Ascending aorta (tissue), 2 donors: ENCODE measurements at regions not wholly inside any gene's neighbourhood (a gene's known extent, or its start where the extent isn't known, plus 50 kb on each side); places are given as distances from the start of the nearest gene placed in this dataset.

ENCODE experiments used
- DNase-seq, 2 donors: peaks; one replicate each; pipeline ENCODE4 v3.0.0-alpha.2; 2019; ENCODE audit warnings: low spot score in 2 of 2
- H3K27ac ChIP-seq, 2 donors: fragments of 200-600 bp; sonication (generic); one replicate each; pipeline ENCODE4 v1.5.1; 2016 to 2017; ENCODE audit warnings: mild to moderate bottlenecking in 1 of 2
- H3K27me3 ChIP-seq: fragments of 200-600 bp; sonication (generic); one replicate; pipeline ENCODE4 v1.5.1; 2017
- H3K36me3 ChIP-seq, 2 donors: fragments of 200-600 bp; sonication (generic); one replicate each; pipeline ENCODE4 v1.5.1; 2016
- H3K4me1 ChIP-seq, 2 donors: fragments of 200-600 bp; sonication (generic); one replicate each; pipeline ENCODE4 v1.5.1; 2016 to 2017; ENCODE audit warnings: mild to moderate bottlenecking in 1 of 2
- H3K4me3 ChIP-seq, 2 donors: fragments of 200-600 bp; sonication (generic); one replicate each; pipeline ENCODE4 v1.5.1; 2016 to 2017; ENCODE audit warnings: mild to moderate bottlenecking in 1 of 2
- H3K9me3 ChIP-seq, 2 donors: fragments of 200-600 bp; sonication (generic); one replicate each; pipeline ENCODE4 v1.5.1; 2016
- CTCF ChIP-seq, 3 experiments: fragments of 200-600 bp in 2 of 3; fragments of 450-650 bp in 1 of 3; sonication (generic) in 2 of 3; IDR thresholded peaks; one replicate each; pipeline ENCODE4 v1.5.1; 2016 to 2019; ENCODE audit warnings: antibody characterized with exemption in 3 of 3, mild to moderate bottlenecking in 1 of 3, moderate library complexity in 1 of 3
- intact Hi-C: fragments of 100-400 bp; cut with DNase I; formaldehyde crosslinking; loops from one replicate; pipeline ENCODE4 v1.15.1; 2023

- H3K4me1 ChIP-seq = peaks cover 0 to 7% of the 10 kb centered on the region in 2 donors
- DNase-seq = peak; percentile 43 to 91
- no peak overlapping the region for H3K27ac ChIP-seq
- H3K27me3 ChIP-seq = no peaks in the 10 kb centered on the region
- no peak for TF ChIP-seq CTCF (IDR thresholded peaks at IDR 0.05)
- H3K4me3 ChIP-seq = no peak overlapping the region
- H3K36me3 ChIP-seq = no peaks in the 10 kb centered on the region
- H3K9me3 ChIP-seq = peaks cover 0 to 4% of the 10 kb centered on the region in 2 donors
- intact Hi-C loops = loop anchor here (2.0 to 5.0 kb wide), 2 partner anchors 36 to 137 kb away; no protein-coding TSS in a partner anchor
Measured at GRCh38 chr7:131249003-131249402, 78.7 kb upstream of the MKLN1 start.

- Histone ChIP-seq H3K36me3 (no peaks in the 10 kb centered on the region), H3K4me1 (peaks cover 0 to 7% of the 10 kb centered on the region in 2 donors), H3K9me3 (peaks cover 4 to 9% of the 10 kb centered on the region in 2 donors), H3K27me3 (no peaks in the 10 kb centered on the region), H3K4me3 (no peak overlapping the region), H3K27ac (no peak overlapping the region)
- TF ChIP-seq CTCF (IDR thresholded peaks at IDR 0.05) = no peak
- intact Hi-C loops = loop anchor here (2.0 to 5.0 kb wide), 2 partner anchors 35 to 137 kb away; no protein-coding TSS in a partner anchor
- DNase-seq = no peak
Measured at GRCh38 chr7:131249483-131249882, 78.2 kb upstream of the MKLN1 start.

- intact Hi-C loops = no loop called here
- TF ChIP-seq CTCF (IDR thresholded peaks at IDR 0.05) = no peak
Measured at GRCh38 chr7:131250331-131250730, 77.3 kb upstream of the MKLN1 start.

GRCh38 chr7:131251371-131251770, 76.3 kb upstream of the MKLN1 start:
- peaks cover 16 to 20% of the 10 kb centered on the region in 2 donors for H3K9me3 ChIP-seq
- no peak overlapping the region for H3K4me3 ChIP-seq
- no peak for TF ChIP-seq CTCF (IDR thresholded peaks at IDR 0.05)

More at GRCh38 chr7:131250331-131250730, 77.3 kb upstream of the MKLN1 start:
- H3K27ac ChIP-seq = no peak overlapping the region
- no peaks in the 10 kb centered on the region for H3K36me3 ChIP-seq
- no peak overlapping the region for H3K4me3 ChIP-seq
- H3K4me1 ChIP-seq = peaks cover 0 to 7% of the 10 kb centered on the region in 2 donors
- H3K27me3 ChIP-seq = no peaks in the 10 kb centered on the region
- DNase-seq = no peak
- peaks cover 13 to 16% of the 10 kb centered on the region in 2 donors for H3K9me3 ChIP-seq

DNA sequence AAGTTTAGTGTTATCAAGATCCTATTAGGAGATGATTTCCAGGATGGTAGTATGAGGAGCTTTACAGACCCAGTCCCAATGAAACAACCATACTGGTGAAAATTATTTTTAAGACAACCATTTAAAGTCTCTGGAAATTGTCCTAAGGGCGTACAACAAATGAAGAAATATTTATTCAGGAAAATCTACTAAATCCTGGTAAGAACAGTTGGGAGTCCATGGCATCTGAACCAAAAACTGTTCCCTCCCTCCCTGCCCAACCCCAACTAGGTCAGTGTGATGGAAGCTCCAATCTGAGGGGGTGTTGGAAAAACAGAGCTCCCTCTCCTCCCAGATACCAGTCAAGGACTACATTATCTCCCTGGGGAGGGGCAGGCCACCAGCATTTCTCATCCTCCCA, 74.7 kb upstream of the MKLN1 start:
- intact Hi-C loops = no loop called here
- Histone ChIP-seq H3K4me3 (no peak overlapping the region), H3K4me1 (peaks cover 0 to 7% of the 10 kb centered on the region in 2 donors), H3K27ac (no peak overlapping the region), H3K27me3 (no peaks in the 10 kb centered on the region), H3K9me3 (peaks cover 16 to 20% of the 10 kb centered on the region in 2 donors), H3K36me3 (no peaks in the 10 kb centered on the region)
- no peak for DNase-seq
- TF ChIP-seq CTCF (IDR thresholded peaks at IDR 0.05) = no peak

More at GRCh38 chr7:131251371-131251770, 76.3 kb upstream of the MKLN1 start:
- Histone ChIP-seq H3K27ac (no peak overlapping the region), H3K36me3 (no peaks in the 10 kb centered on the region), H3K4me1 (peaks cover 0 to 7% of the 10 kb centered on the region in 2 donors), H3K27me3 (no peaks in the 10 kb centered on the region)
- DNase-seq = no peak
- intact Hi-C loops = no loop called here

GRCh38 chr7:131254211-131254610, 73.5 kb upstream of the MKLN1 start:
- no peak overlapping the region for H3K27ac ChIP-seq
- intact Hi-C loops = no loop called here

More at GRCh38 chr7:131254211-131254610, 73.5 kb upstream of the MKLN1 start:
- H3K36me3 ChIP-seq = no peaks in the 10 kb centered on the region
- H3K9me3 ChIP-seq = peaks cover 16 to 20% of the 10 kb centered on the region in 2 donors
- H3K27me3 ChIP-seq = no peaks in the 10 kb centered on the region
- H3K4me1 ChIP-seq = peaks cover 0 to 3% of the 10 kb centered on the region in 2 donors
- DNase-seq = no peak
- TF ChIP-seq CTCF (IDR thresholded peaks at IDR 0.05) = no peak
- no peak overlapping the region for H3K4me3 ChIP-seq
